ENCODE measurements at regions not wholly inside any gene's neighbourhood (a gene's known extent, or its start where the extent isn't known, plus 50 kb on each side); places are given as distances from the start of the nearest gene placed in this dataset.

- Histone ChIP-seq H3K79me2 (ENCODE audit: control insufficient read depth, insufficient read depth, low read length) (no peaks in the 10 kb centered on the region), H3K4me2 (ENCODE audit: control insufficient read depth, insufficient read depth) (no peak overlapping the region), H3K27ac (ENCODE audit: control insufficient read depth, insufficient read depth) (no peak overlapping the region), H4K20me1 (ENCODE audit: control insufficient read depth, insufficient read depth) (no peaks in the 10 kb centered on the region), H3K4me3 (no peak overlapping the region), H3K4me1 (ENCODE audit: control insufficient read depth, insufficient read depth, low read length) (no peaks in the 10 kb centered on the region), H2AFZ (ENCODE audit: control insufficient read depth, low read depth, low read length) (no peak overlapping the region), H3K9me3 (replicated peaks; ENCODE audit: control insufficient read depth, insufficient read depth, low read length) (no peaks in the 10 kb centered on the region), H3K9ac (ENCODE audit: control insufficient read depth, insufficient read depth, low read length) (no peak overlapping the region), H3K27me3 (replicated peaks in 1 of 2; ENCODE audit: control insufficient read depth in 2 of 2, insufficient read depth in 2 of 2, low read length in 1 of 2) (no peaks in the 10 kb centered on the region; a peak in 1 of 4 replicates), H3K36me3 (ENCODE audit: control insufficient read depth in 2 of 2, insufficient read depth in 2 of 2, low read length in 1 of 2) (no peaks in the 10 kb centered on the region)
- WGBS (ENCODE audit: insufficient coverage, insufficient replicate concordance, low lambda C conversion rate, missing lambda C conversion rate), result 13% methylated on average over 4 of the region's 4 CpGs
- in situ Hi-C loops (cut with MboI) (loop anchor here (10.0 to 25.0 kb wide), 2 partner anchors 302 to 379 kb away; no protein-coding TSS in a partner anchor), intact Hi-C loops (cut with micrococcal nuclease; ENCODE audit: unreplicated experiment) (no loop called here)
- RAD21 ChIA-PET (ENCODE audit: unreplicated experiment), result no interaction called here
- FAIRE-seq, result no peak
- SMC1A ChIA-PET (ENCODE audit: uncharacterized antibody, unreplicated experiment), result no interaction called here
- no peak for ATAC-seq
- POLR2A ChIA-PET, result no interaction called here
- DNase-seq (ENCODE audit: low read depth, low spot score), result no peak
- no TSS peak for BruUV-seq (replicated peaks)
- CTCF ChIA-PET, result interaction anchor here (0.8 to 1.6 kb wide), 2 partner anchors 8 to 10 kb away, joined by 3 read pairs; no protein-coding TSS in a partner anchor
- TF ChIP-seq JUNB (IDR thresholded peaks at IDR 0.05) (no peak), POLR2A (IDR thresholded peaks at IDR 0.05; ENCODE audit: low read depth, low read length) (no peak), BCLAF1 (IDR thresholded peaks at IDR 0.05) (no peak), ATF2 (IDR thresholded peaks at IDR 0.05; ENCODE audit: low read length) (no peak), IKZF2 (IDR thresholded peaks at IDR 0.05) (no peak), TCF7 (IDR thresholded peaks at IDR 0.05; ENCODE audit: borderline replicate concordance) (no peak), ZNF592 (IDR thresholded peaks at IDR 0.05) (no peak), MEF2A (IDR thresholded peaks at IDR 0.05; ENCODE audit: insufficient read depth, low read depth, low read length) (no peak), WRNIP1 (IDR thresholded peaks at IDR 0.05; ENCODE audit: borderline replicate concordance, low read depth, low read length) (no peak), BRCA1 (IDR thresholded peaks at IDR 0.05; ENCODE audit: low read depth, low read length) (no peak), SUPT20H (IDR thresholded peaks at IDR 0.05; ENCODE audit: borderline replicate concordance, control insufficient read depth, low read depth, low read length) (no peak), ETV6 (conservative IDR thresholded peaks at IDR 0.05 in 1 of 2, IDR thresholded peaks at IDR 0.05 in 1 of 2; ENCODE audit: borderline replicate concordance in 1 of 2, low read depth in 1 of 2) (no peak), CBX5 (IDR thresholded peaks at IDR 0.05; ENCODE audit: low read depth) (no peak), EZH2 (IDR thresholded peaks at IDR 0.05; ENCODE audit: borderline replicate concordance, control insufficient read depth, low read depth, low read length) (no peak), ZZZ3 (IDR thresholded peaks at IDR 0.05; ENCODE audit: control insufficient read depth, insufficient read length, low read depth) (no peak)
- TF ChIP-seq, protein P1, sequence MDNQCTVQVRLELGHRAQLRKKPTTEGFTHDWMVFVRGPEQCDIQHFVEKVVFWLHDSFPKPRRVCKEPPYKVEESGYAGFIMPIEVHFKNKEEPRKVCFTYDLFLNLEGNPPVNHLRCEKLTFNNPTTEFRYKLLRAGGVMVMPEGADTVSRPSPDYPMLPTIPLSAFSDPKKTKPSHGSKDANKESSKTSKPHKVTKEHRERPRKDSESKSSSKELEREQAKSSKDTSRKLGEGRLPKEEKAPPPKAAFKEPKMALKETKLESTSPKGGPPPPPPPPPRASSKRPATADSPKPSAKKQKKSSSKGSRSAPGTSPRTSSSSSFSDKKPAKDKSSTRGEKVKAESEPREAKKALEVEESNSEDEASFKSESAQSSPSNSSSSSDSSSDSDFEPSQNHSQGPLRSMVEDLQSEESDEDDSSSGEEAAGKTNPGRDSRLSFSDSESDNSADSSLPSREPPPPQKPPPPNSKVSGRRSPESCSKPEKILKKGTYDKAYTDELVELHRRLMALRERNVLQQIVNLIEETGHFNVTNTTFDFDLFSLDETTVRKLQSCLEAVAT (IDR thresholded peaks at IDR 0.05), result no peak
These were observed 208.1 kb downstream of the VGLL3 start for GRCh38 chr3:86782866-86783265.
